SK-N-MC (cell line): ENCODE measurements at regions not wholly inside any gene's neighbourhood (a gene's known extent, or its start where the extent isn't known, plus 50 kb on each side); places are given as distances from the start of the nearest gene placed in this dataset.
"Not testable (repeated sequence)": the region's sequence is repeated elsewhere in the genome, so short reads cannot be mapped to it uniquely, and the experiment has no call there.

Experiments
- DNase-seq: peaks from one replicate; pipeline ENCODE4 v3.0.0-alpha.2; 2011; ENCODE audit warnings: low read depth, low spot score
- H3K27ac ChIP-seq: fragments of 200-600 bp; sonication (generic); 2 replicates; pipeline ENCODE4 v1.5.1; 2016; ENCODE audit warnings: mixed run types
- H3K36me3 ChIP-seq: fragments of 200-600 bp; sonication (generic); 2 replicates; pipeline ENCODE4 v1.6.1; 2017; ENCODE audit warnings: antibody characterized with exemption, low read length, mixed read lengths; ENCODE audit not compliant: insufficient read depth
- H3K4me3 ChIP-seq: fragments of 200-600 bp; sonication (generic); 2 replicates; pipeline ENCODE4 v1.5.1; 2016
- H3K9ac ChIP-seq: fragments of 200-600 bp; sonication (generic); 2 replicates; pipeline ENCODE4 v1.8.0; 2017; ENCODE audit warnings: mixed run types, mixed read lengths; ENCODE audit not compliant: insufficient read length
- H3K9me3 ChIP-seq: fragments of 200-600 bp; sonication (generic); 2 replicates; pipeline ENCODE4 v1.6.1; 2017; ENCODE audit warnings: low read depth, mild to moderate bottlenecking, antibody characterized with exemption, low read length, moderate library complexity, mixed read lengths
- EZH2 ChIP-seq: fragments of 200-600 bp; sonication (generic); IDR thresholded peaks from one replicate; pipeline ENCODE4 v1.6.1; 2017; ENCODE audit warnings: antibody characterized with exemption
- FOXP2 ChIP-seq: optimal IDR thresholded peaks from 2 replicates; pipeline ENCODE3; 2011; ENCODE audit warnings: mild to moderate bottlenecking, moderate library complexity; ENCODE audit not compliant: insufficient read depth; ENCODE audit errors: extremely low read length, control extremely low read depth
- POLR2AphosphoS5 ChIP-seq: IDR thresholded peaks from 2 replicates; pipeline ENCODE4 v1.6.1; 2012; ENCODE audit warnings: mild to moderate bottlenecking, low read depth, low read length, borderline replicate concordance

DNA sequence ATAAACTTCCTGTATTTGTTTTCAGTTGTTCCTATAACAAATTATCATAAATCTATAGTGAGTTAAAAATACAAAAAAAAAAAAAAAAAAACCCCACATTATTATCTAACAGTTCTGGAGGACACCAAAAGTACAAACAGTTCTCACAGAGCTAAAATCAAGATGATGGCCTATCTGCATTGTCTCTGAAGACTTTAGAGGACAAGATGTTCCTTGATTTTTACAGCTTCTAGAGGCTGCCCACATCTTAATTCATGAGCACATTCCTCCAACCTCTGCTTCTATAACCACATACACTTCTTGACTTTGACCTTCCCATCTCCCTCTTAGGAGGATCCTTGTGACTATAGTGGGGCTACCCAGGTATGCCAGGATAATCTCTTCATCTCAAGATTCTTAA lies 806.1 kb downstream of the LTN1 start:
- Histone ChIP-seq H3K4me3 (no peak overlapping the region), H3K9me3 (no peaks in the 10 kb centered on the region), H3K36me3 (no peaks in the 10 kb centered on the region), H3K27ac (no peak overlapping the region), H3K9ac (no peak overlapping the region)
- no peak for DNase-seq
- TF ChIP-seq FOXP2: no peak
- TF ChIP-seq POLR2AphosphoS5: no peak
- TF ChIP-seq EZH2: no peak

DNA sequence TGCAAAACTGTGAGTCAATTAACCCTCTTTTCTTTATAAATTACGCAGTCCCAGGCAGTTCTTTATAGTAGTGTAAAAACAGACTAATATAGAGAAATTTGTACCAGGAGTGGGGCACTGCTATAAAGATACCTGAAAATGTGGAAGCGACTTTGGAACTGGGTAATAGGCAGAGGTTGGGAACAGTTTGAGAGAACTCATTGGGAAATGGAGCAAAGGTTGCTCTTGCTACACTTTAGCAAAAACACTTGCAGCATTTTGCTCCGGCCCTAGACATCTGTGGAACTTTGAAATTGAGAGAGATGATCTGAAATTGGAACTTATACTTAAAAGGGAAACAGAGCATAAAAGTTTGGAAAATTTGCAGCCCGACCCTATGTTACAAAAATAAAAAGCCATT lies 810.9 kb downstream of the LTN1 start:
- TF ChIP-seq EZH2 (no peak), FOXP2 (no peak), POLR2AphosphoS5 (no peak)
- DNase-seq: no peak
- H3K4me3 ChIP-seq: no peak overlapping the region

DNA sequence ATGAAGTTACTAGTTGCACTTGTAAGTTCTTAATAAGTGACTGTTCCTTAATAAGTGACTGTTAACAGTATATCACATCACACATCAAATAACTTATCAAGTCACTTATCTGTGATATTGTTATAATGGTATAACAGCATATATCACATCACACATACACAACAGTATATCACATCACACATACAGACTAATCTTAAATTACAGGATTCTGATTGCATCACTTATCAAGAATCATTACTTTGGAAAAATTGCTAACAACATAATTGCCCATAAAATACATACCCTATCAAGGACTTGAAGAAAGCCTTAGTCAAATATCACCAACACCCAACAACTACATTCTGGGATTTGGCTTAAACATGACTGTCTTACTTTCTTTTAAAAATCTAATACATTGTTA lies 813.5 kb downstream of the LTN1 start:
- no peak for TF ChIP-seq FOXP2
- TF ChIP-seq POLR2AphosphoS5: no peak
- no peak for TF ChIP-seq EZH2

More for the DNA sequence above, 810.9 kb downstream of the LTN1 start:
- H3K9me3 ChIP-seq: no peaks in the 10 kb centered on the region; the same call in 1 of the 2 replicates
- no peak overlapping the region for H3K9ac ChIP-seq
- H3K36me3 ChIP-seq: no peaks in the 10 kb centered on the region
- H3K27ac ChIP-seq: no peak overlapping the region

DNA sequence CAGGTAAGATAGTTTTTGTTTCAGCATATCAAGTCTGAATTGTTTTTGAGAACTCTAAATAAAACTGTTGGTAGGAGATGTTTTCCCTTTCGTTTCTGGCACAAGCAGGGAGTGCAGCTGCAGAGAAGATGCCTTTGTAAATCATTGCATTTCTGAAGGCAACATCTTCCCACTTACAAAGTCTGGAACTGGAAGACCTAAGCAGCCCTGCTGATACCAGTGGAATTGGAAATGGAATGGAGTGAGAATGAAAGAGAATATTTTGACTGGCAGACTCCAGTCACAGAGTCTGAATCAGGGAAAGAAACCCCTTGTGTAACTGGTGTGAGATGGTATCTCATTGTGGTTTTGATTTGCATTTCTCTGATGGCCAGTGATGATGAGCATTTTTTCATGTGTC lies 815.6 kb downstream of the LTN1 start:
- H3K9ac ChIP-seq: no peak overlapping the region
- H3K9me3 ChIP-seq: no peaks in the 10 kb centered on the region; the same call in 1 of the 2 replicates
- H3K27ac ChIP-seq: no peak overlapping the region
- no peak overlapping the region for H3K4me3 ChIP-seq
- TF ChIP-seq POLR2AphosphoS5 (no peak), FOXP2 (no peak), EZH2 (no peak)
- no peaks in the 10 kb centered on the region for H3K36me3 ChIP-seq
- DNase-seq: no peak

More for the DNA sequence above, 813.5 kb downstream of the LTN1 start:
- H3K9ac ChIP-seq: no peak overlapping the region
- no peaks in the 10 kb centered on the region for H3K36me3 ChIP-seq
- H3K4me3 ChIP-seq: no peak overlapping the region
- no peak for DNase-seq
- H3K9me3 ChIP-seq: no peaks in the 10 kb centered on the region; the same call in 1 of the 2 replicates
- no peak overlapping the region for H3K27ac ChIP-seq

DNA sequence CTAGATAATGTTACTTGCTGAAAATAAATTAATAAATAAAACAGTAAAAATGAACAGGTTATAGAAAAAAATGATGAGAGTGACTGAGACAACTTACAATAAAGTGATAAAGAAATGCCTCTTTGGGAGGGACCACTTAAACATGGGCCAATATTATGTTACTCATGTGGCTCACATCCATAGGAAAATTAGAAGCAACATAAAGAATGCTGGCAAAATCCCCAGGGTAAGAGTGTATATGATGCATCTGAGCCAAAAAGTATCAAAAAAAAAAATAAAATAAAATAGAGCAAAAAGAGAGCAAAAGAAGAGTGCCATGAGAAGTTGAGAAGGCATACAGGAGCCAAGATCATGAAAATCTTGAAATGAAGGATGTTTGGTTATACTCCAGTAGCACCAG lies 818.0 kb downstream of the LTN1 start:
- Histone ChIP-seq H3K27ac (no peak overlapping the region), H3K36me3 (no peaks in the 10 kb centered on the region), H3K4me3 (no peak overlapping the region), H3K9me3 (no peaks in the 10 kb centered on the region), H3K9ac (no peak overlapping the region)
- no peak for DNase-seq
- TF ChIP-seq EZH2: no peak
- TF ChIP-seq FOXP2: no peak
- no peak for TF ChIP-seq POLR2AphosphoS5

DNA sequence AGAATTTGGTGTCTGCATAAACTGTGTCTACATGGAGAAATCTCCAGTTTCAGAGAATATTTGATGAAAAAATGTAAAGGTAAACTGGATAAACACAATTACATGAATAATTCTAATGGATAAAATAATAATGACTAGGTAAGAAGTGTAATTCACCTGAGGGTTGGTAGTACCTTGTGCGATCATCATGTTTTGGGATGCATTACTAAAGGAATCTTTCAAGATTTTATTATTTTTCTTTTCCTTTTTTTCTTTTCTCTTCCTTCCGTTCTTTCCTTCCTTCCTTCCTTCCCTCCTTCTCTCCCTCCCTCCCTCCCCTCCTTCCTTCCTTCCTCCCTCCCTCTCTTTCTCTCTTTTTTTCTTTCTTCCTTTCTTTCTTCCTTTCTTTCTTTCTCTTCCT lies 818.7 kb downstream of the LTN1 start:
- H3K36me3 ChIP-seq: no peaks in the 10 kb centered on the region
- TF ChIP-seq EZH2 (no peak), POLR2AphosphoS5 (no peak), FOXP2 (no peak)
- H3K27ac ChIP-seq: no peak overlapping the region
- no peak overlapping the region for H3K9ac ChIP-seq
- H3K4me3 ChIP-seq: no peak overlapping the region
- DNase-seq: no peak
- no peaks in the 10 kb centered on the region for H3K9me3 ChIP-seq

DNA sequence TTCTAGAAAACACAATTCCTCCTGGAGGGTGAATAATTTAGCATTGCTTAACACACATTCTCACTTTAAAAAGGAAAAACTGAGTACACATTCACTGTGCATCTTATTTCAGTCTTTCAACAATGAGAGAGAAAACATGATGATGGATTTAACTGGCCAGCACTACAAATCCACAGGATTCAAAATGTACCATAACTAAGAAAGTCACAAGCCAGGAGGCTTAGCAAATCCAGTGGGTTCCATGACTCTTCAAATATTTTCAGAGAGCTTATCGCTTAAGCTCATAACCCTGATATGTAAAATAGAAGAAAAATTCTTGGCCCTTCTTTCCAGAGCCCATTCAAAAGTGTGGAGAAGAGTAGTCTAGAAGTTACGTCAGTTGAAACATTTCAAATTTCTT lies 820.3 kb downstream of the LTN1 start:
- no peak overlapping the region for H3K4me3 ChIP-seq
- no peak overlapping the region for H3K9ac ChIP-seq
- H3K27ac ChIP-seq: no peak overlapping the region
- no peak for DNase-seq
- TF ChIP-seq EZH2: no peak
- TF ChIP-seq POLR2AphosphoS5: no peak
- no peaks in the 10 kb centered on the region for H3K9me3 ChIP-seq
- no peaks in the 10 kb centered on the region for H3K36me3 ChIP-seq

DNA sequence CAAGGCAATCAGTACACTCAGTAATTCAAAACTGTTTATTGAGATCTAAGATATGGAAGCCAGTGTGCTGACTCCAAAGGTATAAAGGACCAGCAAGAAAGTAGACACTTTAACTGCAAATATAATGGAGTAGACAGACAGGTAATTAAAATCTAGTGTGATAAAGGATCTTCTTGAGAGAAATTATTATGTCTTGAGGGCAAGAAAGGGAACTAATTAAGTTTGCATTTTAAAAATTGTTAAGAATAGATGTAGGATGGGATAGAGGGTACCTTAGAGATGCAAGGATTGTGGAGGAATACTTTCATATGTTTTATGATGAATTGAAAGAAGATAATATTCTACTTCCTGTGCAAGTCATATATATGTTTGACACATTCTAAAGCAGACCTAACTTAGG lies 825.3 kb downstream of the LTN1 start:
- Histone ChIP-seq H3K36me3 (no peaks in the 10 kb centered on the region), H3K27ac (no peak overlapping the region), H3K9me3 (no peaks in the 10 kb centered on the region), H3K4me3 (no peak overlapping the region), H3K9ac (no peak overlapping the region)
- TF ChIP-seq POLR2AphosphoS5: no peak
- TF ChIP-seq FOXP2: no peak
- no peak for TF ChIP-seq EZH2
- DNase-seq: no peak

DNA sequence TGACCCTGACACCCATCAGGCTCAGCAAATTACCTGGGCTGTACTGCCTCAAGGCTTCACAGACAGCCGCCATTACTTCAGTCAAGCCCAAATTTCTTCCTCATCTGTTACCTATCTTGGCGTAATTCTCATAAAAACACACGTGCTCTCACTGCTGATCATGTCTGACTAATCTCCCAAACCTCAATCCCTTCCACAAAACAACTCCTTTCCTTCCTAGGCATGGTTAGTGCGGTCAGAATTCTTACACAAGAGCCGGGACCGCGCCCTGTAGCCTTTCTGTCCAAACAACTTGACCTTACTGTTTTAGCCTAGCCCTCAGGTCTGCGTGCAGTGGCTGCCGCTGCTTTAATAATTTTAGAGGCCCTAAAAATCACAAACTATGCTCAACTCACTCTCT lies 828.2 kb downstream of the LTN1 start:
- H3K9ac ChIP-seq, DNase-seq, H3K27ac ChIP-seq, H3K36me3 ChIP-seq, H3K9me3 ChIP-seq, H3K4me3 ChIP-seq: not testable (repeated sequence)

DNA sequence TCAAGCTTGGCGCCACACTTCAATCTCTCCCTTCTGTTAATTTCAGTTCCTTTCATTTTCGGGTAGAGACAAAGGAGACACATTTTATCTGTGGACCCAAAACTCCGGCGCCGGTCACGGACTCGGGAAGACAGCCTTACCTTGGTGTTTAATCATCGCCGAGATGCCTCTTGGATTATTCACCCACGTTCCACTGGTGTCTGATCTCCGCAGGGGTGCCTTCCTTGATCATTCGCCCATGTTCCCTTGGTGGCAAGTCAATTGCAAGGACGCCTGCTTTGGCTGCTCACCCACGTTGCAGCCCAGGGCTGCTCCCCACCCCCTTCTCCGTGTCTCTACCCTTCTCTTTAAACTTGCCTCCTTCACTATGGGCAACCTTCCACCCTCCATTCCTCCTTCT lies 830.6 kb downstream of the LTN1 start:
- not testable (repeated sequence) for H3K9ac ChIP-seq, H3K36me3 ChIP-seq, H3K27ac ChIP-seq, H3K9me3 ChIP-seq, DNase-seq, H3K4me3 ChIP-seq
